Mesenchymal stem cell (in vitro differentiated cells and primary cell): ENCODE measurements at regions not wholly inside any gene's neighbourhood (a gene's known extent, or its start where the extent isn't known, plus 50 kb on each side); places are given as distances from the start of the nearest gene placed in this dataset.

Experiments used
- DNase-seq: peaks from one replicate; pipeline ENCODE4 v3.0.0-alpha.2; 2013
- H2AFZ ChIP-seq: one replicate; pipeline ENCODE4 v1.6.1; 2013; ENCODE audit warnings: low read depth, mild to moderate bottlenecking, control low read depth, inconsistent platforms, low read length, moderate library complexity
- H2AK5ac ChIP-seq: 2 replicates; pipeline ENCODE4 v1.6.1; 2013; ENCODE audit warnings: low read length, moderate library complexity, mild to moderate bottlenecking, inconsistent platforms; ENCODE audit not compliant: severe bottlenecking
- H2BK120ac ChIP-seq: one replicate; pipeline ENCODE4 v1.6.1; 2013; ENCODE audit warnings: low read depth, mild to moderate bottlenecking, inconsistent platforms, low read length, moderate library complexity
- H2BK12ac ChIP-seq, 2 experiments: one replicate each; pipeline ENCODE4 v1.6.1; 2013; ENCODE audit warnings: inconsistent platforms in 2 of 2, low read length in 2 of 2, mild to moderate bottlenecking in 2 of 2, moderate library complexity in 2 of 2, control low read depth in 1 of 2
- H2BK15ac ChIP-seq: one replicate; pipeline ENCODE4 v1.6.1; 2013; ENCODE audit warnings: mild to moderate bottlenecking, low read depth, inconsistent platforms; ENCODE audit not compliant: poor library complexity, severe bottlenecking
- H2BK5ac ChIP-seq: 2 replicates; pipeline ENCODE4 v1.6.1; 2013; ENCODE audit warnings: low read depth, mild to moderate bottlenecking, low read length, control low read depth, inconsistent platforms; ENCODE audit not compliant: poor library complexity, severe bottlenecking
- H3K14ac ChIP-seq, 2 experiments: one replicate each; pipeline ENCODE4 v1.6.1; 2013; ENCODE audit warnings: inconsistent platforms in 2 of 2, low read length in 2 of 2, control low read depth in 1 of 2, mild to moderate bottlenecking in 1 of 2, moderate library complexity in 1 of 2
- H3K18ac ChIP-seq, 2 experiments: one replicate each; pipeline ENCODE4 v1.6.1; 2013; ENCODE audit warnings: inconsistent platforms in 2 of 2, low read length in 2 of 2, control low read depth in 1 of 2, low read depth in 1 of 2, mild to moderate bottlenecking in 1 of 2
- H3K23ac ChIP-seq, 2 experiments: one replicate each; pipeline ENCODE4 v1.6.1; 2013; ENCODE audit warnings: inconsistent platforms in 2 of 2, low read length in 2 of 2, mild to moderate bottlenecking in 2 of 2, moderate library complexity in 2 of 2, control low read depth in 1 of 2
- H3K27ac ChIP-seq: 2 replicates; pipeline ENCODE4 v1.5.1; 2013; ENCODE audit warnings: mild to moderate bottlenecking, moderate library complexity, low read length, control low read depth, inconsistent platforms; ENCODE audit not compliant: poor library complexity, severe bottlenecking
- H3K27me3 ChIP-seq, 2 experiments: 2 replicates each; pipeline versions ENCODE4 v1.6.1 to v1.7.0; 2013; ENCODE audit warnings: low read length in 2 of 2, mild to moderate bottlenecking in 2 of 2, moderate library complexity in 2 of 2, control low read depth in 1 of 2, inconsistent platforms in 1 of 2; ENCODE audit not compliant: control insufficient read depth in 1 of 2, insufficient read depth in 1 of 2
- H3K36me3 ChIP-seq, 2 experiments: 2 replicates each; pipeline versions ENCODE4 v1.6.1 to v1.7.0; 2013; ENCODE audit warnings: low read length in 2 of 2, control low read depth in 1 of 2, inconsistent platforms in 1 of 2, low read depth in 1 of 2, mild to moderate bottlenecking in 1 of 2; ENCODE audit not compliant: insufficient read depth in 2 of 2, control insufficient read depth in 1 of 2
- H3K4ac ChIP-seq, 2 experiments: one replicate each; pipeline ENCODE4 v1.6.1; 2013; ENCODE audit warnings: inconsistent platforms in 2 of 2, low read length in 2 of 2, mild to moderate bottlenecking in 2 of 2, moderate library complexity in 2 of 2, control low read depth in 1 of 2, low read depth in 1 of 2
- H3K4me1 ChIP-seq: 2 replicates; pipeline ENCODE4 v1.6.1; 2013; ENCODE audit warnings: low read depth, low read length, control low read depth; ENCODE audit not compliant: control insufficient read depth, insufficient read depth
- H3K4me2 ChIP-seq: 2 replicates; pipeline ENCODE4 v1.6.1; 2013; ENCODE audit warnings: low read length, mild to moderate bottlenecking, inconsistent platforms; ENCODE audit not compliant: poor library complexity, severe bottlenecking
- H3K4me3 ChIP-seq, 2 experiments: 2 replicates each; pipeline versions ENCODE4 v1.5.1 to v1.7.0; 2013; ENCODE audit warnings: low read length in 2 of 2, mild to moderate bottlenecking in 2 of 2, control low read depth in 1 of 2, low read depth in 1 of 2; ENCODE audit not compliant: insufficient read depth in 1 of 2
- H3K79me1 ChIP-seq: replicated peaks from 2 replicates; pipeline ENCODE4 v1.6.1; 2013; ENCODE audit warnings: mild to moderate bottlenecking, control low read depth, low read length, inconsistent platforms; ENCODE audit not compliant: poor library complexity, severe bottlenecking
- H3K9ac ChIP-seq: 2 replicates; pipeline ENCODE4 v1.7.0; 2013; ENCODE audit warnings: mild to moderate bottlenecking, low read length, moderate library complexity
- H3K9me3 ChIP-seq: 2 replicates; pipeline ENCODE4 v1.7.0; 2013; ENCODE audit warnings: mild to moderate bottlenecking, low read length; ENCODE audit not compliant: control insufficient read depth
- H4K8ac ChIP-seq: one replicate; pipeline ENCODE4 v1.6.1; 2013; ENCODE audit warnings: inconsistent platforms, mild to moderate bottlenecking, low read length, moderate library complexity
- H4K91ac ChIP-seq: one replicate; pipeline ENCODE4 v1.6.1; 2013; ENCODE audit warnings: mild to moderate bottlenecking, low read length, inconsistent platforms
- WGBS: methylation state at CpG from one replicate; pipeline ENCODE4 v1.1.7; 2013; ENCODE audit warnings: mixed read lengths; 5-methylcytosine and 5-hydroxymethylcytosine counted together

GRCh38 chr1:5480906-5481305 is 511.3 kb downstream of the NPHP4 start:
- Histone ChIP-seq H3K23ac (no peak overlapping the region), H3K36me3 (no peaks in the 10 kb centered on the region), H2BK120ac (no peak overlapping the region), H3K4me2 (no peak overlapping the region), H3K4me1 (no peaks in the 10 kb centered on the region), H2BK12ac (no peak overlapping the region), H2AFZ (no peak overlapping the region), H2BK15ac (no peak overlapping the region), H3K14ac (no peak overlapping the region), H4K91ac (no peak overlapping the region), H4K8ac (no peak overlapping the region), H2BK5ac (no peak overlapping the region), H3K27me3 (no peaks in the 10 kb centered on the region), H3K18ac (no peak overlapping the region), H2AK5ac (no peak overlapping the region), H3K27ac (no peak overlapping the region), H3K9ac (no peak overlapping the region), H3K79me1 (no peaks in the 10 kb centered on the region), H3K4ac (no peak overlapping the region), H3K9me3 (no peaks in the 10 kb centered on the region), H3K4me3 (no peak overlapping the region)
- no peak for DNase-seq
- WGBS = 85% methylated on average over 10 of the region's 10 CpGs

GRCh38 chr1:5479876-5480646 is 512.2 kb downstream of the NPHP4 start:
- Histone ChIP-seq H3K4me3 (no peak overlapping the region), H3K9me3 (no peaks in the 10 kb centered on the region), H4K91ac (no peak overlapping the region), H2BK15ac (no peak overlapping the region), H2AFZ (no peak overlapping the region), H3K9ac (no peak overlapping the region), H3K18ac (no peak overlapping the region), H3K4me1 (no peaks in the 10 kb centered on the region), H4K8ac (no peak overlapping the region), H3K27ac (no peak overlapping the region), H3K4me2 (no peak overlapping the region), H2BK120ac (no peak overlapping the region), H3K4ac (no peak overlapping the region), H3K14ac (no peak overlapping the region), H2AK5ac (no peak overlapping the region), H3K36me3 (no peaks in the 10 kb centered on the region), H2BK5ac (no peak overlapping the region), H3K79me1 (no peaks in the 10 kb centered on the region), H3K23ac (no peak overlapping the region), H2BK12ac (no peak overlapping the region), H3K27me3 (no peaks in the 10 kb centered on the region)
- 88% methylated on average over 26 of the region's 28 CpGs for WGBS
- DNase-seq = no peak

- Histone ChIP-seq H2BK15ac (no peak overlapping the region), H3K14ac (no peak overlapping the region), H2BK12ac (no peak overlapping the region), H4K91ac (no peak overlapping the region), H3K23ac (no peak overlapping the region), H3K9ac (no peak overlapping the region), H2AK5ac (no peak overlapping the region), H3K4me1 (no peaks in the 10 kb centered on the region), H3K36me3 (no peaks in the 10 kb centered on the region), H3K9me3 (no peaks in the 10 kb centered on the region), H3K4me3 (no peak overlapping the region), H3K27ac (no peak overlapping the region), H2BK120ac (no peak overlapping the region), H3K4ac (no peak overlapping the region), H4K8ac (no peak overlapping the region), H3K27me3 (no peaks in the 10 kb centered on the region), H3K4me2 (no peak overlapping the region), H3K18ac (no peak overlapping the region), H2AFZ (no peak overlapping the region), H2BK5ac (no peak overlapping the region), H3K79me1 (no peaks in the 10 kb centered on the region)
- no peak for DNase-seq
- 75% methylated on average over 9 of the region's 9 CpGs for WGBS
These were observed 513.3 kb downstream of the NPHP4 start for GRCh38 chr1:5478961-5479360.

GRCh38 chr1:5478156-5478695 is 514.0 kb downstream of the NPHP4 start:
- no peak overlapping the region for H4K8ac ChIP-seq
- H3K4me3 ChIP-seq = no peak overlapping the region
- no peak overlapping the region for H2BK12ac ChIP-seq
- no peaks in the 10 kb centered on the region for H3K79me1 ChIP-seq
- H2AFZ ChIP-seq = no peak overlapping the region
- DNase-seq = no peak
- H3K27ac ChIP-seq = no peak overlapping the region
- no peaks in the 10 kb centered on the region for H3K36me3 ChIP-seq
- no peak overlapping the region for H3K14ac ChIP-seq
- H2BK5ac ChIP-seq = no peak overlapping the region
- no peaks in the 10 kb centered on the region for H3K9me3 ChIP-seq
- H4K91ac ChIP-seq = no peak overlapping the region
- no peak overlapping the region for H2BK120ac ChIP-seq
- H3K4me2 ChIP-seq = no peak overlapping the region
- 63% methylated on average over 5 of the region's 6 CpGs for WGBS
- no peak overlapping the region for H3K9ac ChIP-seq
- H3K4me1 ChIP-seq = no peaks in the 10 kb centered on the region
- H2BK15ac ChIP-seq = no peak overlapping the region
- H2AK5ac ChIP-seq = no peak overlapping the region
- H3K27me3 ChIP-seq = no peaks in the 10 kb centered on the region
- H3K23ac ChIP-seq = no peak overlapping the region
- H3K18ac ChIP-seq = no peak overlapping the region
- no peak overlapping the region for H3K4ac ChIP-seq
